Panc1 (cell line): ENCODE measurements at regions not wholly inside any gene's neighbourhood (a gene's known extent, or its start where the extent isn't known, plus 50 kb on each side); places are given as distances from the start of the nearest gene placed in this dataset.

ENCODE experiments used
- ATAC-seq: fragments of 200-7000 bp; cut with Tn5 transposase; 2 replicates; pipeline ENCODE4 v1.9.1; 2020; ENCODE audit warnings: mild to moderate bottlenecking, moderate library complexity
- BruUV-seq: library from RNA; stranded (reverse); fragments of 400-500 nt; replicated peaks from 2 replicates; lab custom pipeline; 2021; lab: Mats Ljungman, UMichigan
- CTCF ChIA-PET: fragments of 300-600 bp; sonication (Branson Sonifier 250); formaldehyde crosslinking; loops from one replicate; lab custom pipeline; 2022; ENCODE audit warnings: antibody characterized with exemption; lab: Charles Lee
- POLR2A ChIA-PET: fragments of 300-600 bp; sonication (Branson Sonifier 250); formaldehyde crosslinking; loops from one replicate; lab custom pipeline; 2022; ENCODE audit warnings: antibody characterized with exemption; lab: Charles Lee
- DNase-seq: peaks from one replicate; pipeline ENCODE4 v3.0.0-alpha.2; 2010; ENCODE audit warnings: low read depth, low spot score
- H3K27ac ChIP-seq: 2 replicates; pipeline ENCODE4 v1.5.1; 2011; ENCODE audit warnings: mild to moderate bottlenecking, low read length, inconsistent platforms
- H3K27me3 ChIP-seq: fragments of 200-500 bp; sonication (Bioruptor generic); 2 replicates; pipeline ENCODE4 v1.6.0; 2014; ENCODE audit warnings: low read length, inconsistent platforms; ENCODE audit not compliant: control insufficient read depth, insufficient read depth
- H3K36me3 ChIP-seq: fragments of 200-500 bp; sonication (Bioruptor generic); 2 replicates; pipeline ENCODE4 v1.5.1; 2014; ENCODE audit warnings: inconsistent platforms, mild to moderate bottlenecking, low read length, moderate library complexity; ENCODE audit not compliant: control insufficient read depth, insufficient read depth
- H3K4me1 ChIP-seq: 2 replicates; pipeline ENCODE4 v1.5.1; 2011; ENCODE audit warnings: inconsistent platforms, mild to moderate bottlenecking, low read length, moderate library complexity; ENCODE audit not compliant: control insufficient read depth, insufficient read depth
- H3K4me3 ChIP-seq, 2 experiments: 2 replicates each; pipeline ENCODE4 v1.5.1; 2011 to 2012; ENCODE audit warnings: low read depth in 2 of 2, low read length in 2 of 2, mild to moderate bottlenecking in 2 of 2, inconsistent platforms in 1 of 2, moderate library complexity in 1 of 2
- H3K9me3 ChIP-seq: fragments of 200-500 bp; sonication (Bioruptor generic); 2 replicates; pipeline ENCODE4 v1.5.1; 2014; ENCODE audit warnings: low read depth, mild to moderate bottlenecking, inconsistent platforms, low read length, moderate library complexity; ENCODE audit not compliant: control insufficient read depth, insufficient read depth
- CTCF ChIP-seq: fragments of 450-650 bp; IDR thresholded peaks from 2 replicates; pipeline ENCODE4 v1.5.1; 2017; ENCODE audit warnings: mild to moderate bottlenecking
- POLR2AphosphoS5 ChIP-seq: IDR thresholded peaks from 2 replicates; pipeline ENCODE4 v1.6.1; 2012; ENCODE audit warnings: mild to moderate bottlenecking, low read depth, low read length, moderate library complexity
- REST ChIP-seq, 2 experiments: IDR thresholded peaks; 2 replicates each; pipeline ENCODE4 v1.6.1; 2011 to 2012; ENCODE audit warnings: low read depth in 2 of 2, control low read depth in 1 of 2, low read length in 1 of 2, mild to moderate bottlenecking in 1 of 2, moderate library complexity in 1 of 2; ENCODE audit not compliant: insufficient read depth in 1 of 2
- SIN3A ChIP-seq: IDR thresholded peaks from 2 replicates; pipeline ENCODE4 v1.6.1; 2012; ENCODE audit warnings: low read depth, mild to moderate bottlenecking, low read length, moderate library complexity, borderline replicate concordance; ENCODE audit not compliant: insufficient read depth
- TCF7L2 ChIP-seq: IDR thresholded peaks from 2 replicates; pipeline ENCODE4 v1.6.1; 2011; ENCODE audit warnings: mild to moderate bottlenecking, low read depth, low read length, inconsistent platforms
- in situ Hi-C: cut with HindIII; loops from 2 replicates; pipeline ENCODE4 v1.10.0; 2016; ENCODE audit warnings: low sequenced_read_pairs, low pct_unique_long_range_greater_than_20kb
- intact Hi-C: fragments of 100-400 bp; cut with micrococcal nuclease; formaldehyde crosslinking; loops from one replicate; pipeline ENCODE4 v1.10.0; 2022; ENCODE audit not compliant: unreplicated experiment

- BruUV-seq: no TSS peak
- H3K27me3 ChIP-seq: no peaks in the 10 kb centered on the region; the same call in 1 of the 2 replicates
Observed at GRCh38 chr20:48230216-48230615, 444.9 kb upstream of the SULF2 start.

GRCh38 chr20:48227381-48227780, 442.1 kb upstream of the SULF2 start:
- Histone ChIP-seq H3K4me3 (no peak overlapping the region), H3K9me3 (no peaks in the 10 kb centered on the region), H3K27me3 (no peaks in the 10 kb centered on the region), H3K4me1 (no peaks in the 10 kb centered on the region), H3K27ac (no peak overlapping the region), H3K36me3 (no peaks in the 10 kb centered on the region)
- no TSS peak for BruUV-seq
- POLR2A ChIA-PET: no interaction called here
- in situ Hi-C loops (no loop called here), intact Hi-C loops (no loop called here)
- no peak for DNase-seq
- no peak for TF ChIP-seq REST (IDR thresholded peaks at IDR 0.05; ENCODE audit: insufficient read depth in 1 of 2, low read depth in 2 of 2, low read length in 1 of 2)
- no peak for TF ChIP-seq POLR2AphosphoS5
- no peak for TF ChIP-seq SIN3A
- no peak for TF ChIP-seq CTCF
- no peak for TF ChIP-seq TCF7L2
- ATAC-seq: no peak
- CTCF ChIA-PET: no interaction called here

More at GRCh38 chr20:48230216-48230615, 444.9 kb upstream of the SULF2 start:
- Histone ChIP-seq H3K36me3 (no peaks in the 10 kb centered on the region), H3K27ac (no peak overlapping the region), H3K4me1 (no peaks in the 10 kb centered on the region), H3K4me3 (no peak overlapping the region), H3K9me3 (no peaks in the 10 kb centered on the region)
- ATAC-seq: no peak
- intact Hi-C loops: no loop called here
- DNase-seq: no peak
- ChIA-PET CTCF (no interaction called here), POLR2A (no interaction called here)
- in situ Hi-C loops: no loop called here
- no peak for TF ChIP-seq SIN3A
- TF ChIP-seq TCF7L2: no peak
- TF ChIP-seq POLR2AphosphoS5: no peak
- no peak for TF ChIP-seq CTCF
